ENCODE measurements at regions not wholly inside any gene's neighbourhood (a gene's known extent, or its start where the extent isn't known, plus 50 kb on each side); places are given as distances from the start of the nearest gene placed in this dataset.
A peak's percentile ranks its signal among the peaks of the same experiment; 100 is the strongest.

DNA sequence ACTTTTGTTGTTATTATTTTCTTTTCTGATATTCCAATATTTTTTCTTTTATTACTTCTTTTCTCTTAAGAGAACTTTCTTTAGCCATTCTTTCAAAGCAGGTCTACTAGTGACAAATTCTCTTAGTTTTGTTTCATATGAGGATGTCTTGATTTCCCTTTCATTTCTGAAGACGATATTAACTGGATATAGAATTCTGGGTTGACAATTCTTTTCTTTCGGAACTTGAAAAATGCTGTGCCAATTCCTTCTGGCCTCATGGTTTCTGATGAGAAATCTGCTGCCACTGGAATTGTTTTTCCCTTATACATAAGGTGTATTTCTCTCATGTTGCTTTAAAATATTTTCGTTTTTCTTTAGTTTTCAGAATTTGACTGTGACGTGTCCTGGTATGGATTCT, 97.0 kb upstream of the KIF5B start (continued):
- TF ChIP-seq, protein P1, sequence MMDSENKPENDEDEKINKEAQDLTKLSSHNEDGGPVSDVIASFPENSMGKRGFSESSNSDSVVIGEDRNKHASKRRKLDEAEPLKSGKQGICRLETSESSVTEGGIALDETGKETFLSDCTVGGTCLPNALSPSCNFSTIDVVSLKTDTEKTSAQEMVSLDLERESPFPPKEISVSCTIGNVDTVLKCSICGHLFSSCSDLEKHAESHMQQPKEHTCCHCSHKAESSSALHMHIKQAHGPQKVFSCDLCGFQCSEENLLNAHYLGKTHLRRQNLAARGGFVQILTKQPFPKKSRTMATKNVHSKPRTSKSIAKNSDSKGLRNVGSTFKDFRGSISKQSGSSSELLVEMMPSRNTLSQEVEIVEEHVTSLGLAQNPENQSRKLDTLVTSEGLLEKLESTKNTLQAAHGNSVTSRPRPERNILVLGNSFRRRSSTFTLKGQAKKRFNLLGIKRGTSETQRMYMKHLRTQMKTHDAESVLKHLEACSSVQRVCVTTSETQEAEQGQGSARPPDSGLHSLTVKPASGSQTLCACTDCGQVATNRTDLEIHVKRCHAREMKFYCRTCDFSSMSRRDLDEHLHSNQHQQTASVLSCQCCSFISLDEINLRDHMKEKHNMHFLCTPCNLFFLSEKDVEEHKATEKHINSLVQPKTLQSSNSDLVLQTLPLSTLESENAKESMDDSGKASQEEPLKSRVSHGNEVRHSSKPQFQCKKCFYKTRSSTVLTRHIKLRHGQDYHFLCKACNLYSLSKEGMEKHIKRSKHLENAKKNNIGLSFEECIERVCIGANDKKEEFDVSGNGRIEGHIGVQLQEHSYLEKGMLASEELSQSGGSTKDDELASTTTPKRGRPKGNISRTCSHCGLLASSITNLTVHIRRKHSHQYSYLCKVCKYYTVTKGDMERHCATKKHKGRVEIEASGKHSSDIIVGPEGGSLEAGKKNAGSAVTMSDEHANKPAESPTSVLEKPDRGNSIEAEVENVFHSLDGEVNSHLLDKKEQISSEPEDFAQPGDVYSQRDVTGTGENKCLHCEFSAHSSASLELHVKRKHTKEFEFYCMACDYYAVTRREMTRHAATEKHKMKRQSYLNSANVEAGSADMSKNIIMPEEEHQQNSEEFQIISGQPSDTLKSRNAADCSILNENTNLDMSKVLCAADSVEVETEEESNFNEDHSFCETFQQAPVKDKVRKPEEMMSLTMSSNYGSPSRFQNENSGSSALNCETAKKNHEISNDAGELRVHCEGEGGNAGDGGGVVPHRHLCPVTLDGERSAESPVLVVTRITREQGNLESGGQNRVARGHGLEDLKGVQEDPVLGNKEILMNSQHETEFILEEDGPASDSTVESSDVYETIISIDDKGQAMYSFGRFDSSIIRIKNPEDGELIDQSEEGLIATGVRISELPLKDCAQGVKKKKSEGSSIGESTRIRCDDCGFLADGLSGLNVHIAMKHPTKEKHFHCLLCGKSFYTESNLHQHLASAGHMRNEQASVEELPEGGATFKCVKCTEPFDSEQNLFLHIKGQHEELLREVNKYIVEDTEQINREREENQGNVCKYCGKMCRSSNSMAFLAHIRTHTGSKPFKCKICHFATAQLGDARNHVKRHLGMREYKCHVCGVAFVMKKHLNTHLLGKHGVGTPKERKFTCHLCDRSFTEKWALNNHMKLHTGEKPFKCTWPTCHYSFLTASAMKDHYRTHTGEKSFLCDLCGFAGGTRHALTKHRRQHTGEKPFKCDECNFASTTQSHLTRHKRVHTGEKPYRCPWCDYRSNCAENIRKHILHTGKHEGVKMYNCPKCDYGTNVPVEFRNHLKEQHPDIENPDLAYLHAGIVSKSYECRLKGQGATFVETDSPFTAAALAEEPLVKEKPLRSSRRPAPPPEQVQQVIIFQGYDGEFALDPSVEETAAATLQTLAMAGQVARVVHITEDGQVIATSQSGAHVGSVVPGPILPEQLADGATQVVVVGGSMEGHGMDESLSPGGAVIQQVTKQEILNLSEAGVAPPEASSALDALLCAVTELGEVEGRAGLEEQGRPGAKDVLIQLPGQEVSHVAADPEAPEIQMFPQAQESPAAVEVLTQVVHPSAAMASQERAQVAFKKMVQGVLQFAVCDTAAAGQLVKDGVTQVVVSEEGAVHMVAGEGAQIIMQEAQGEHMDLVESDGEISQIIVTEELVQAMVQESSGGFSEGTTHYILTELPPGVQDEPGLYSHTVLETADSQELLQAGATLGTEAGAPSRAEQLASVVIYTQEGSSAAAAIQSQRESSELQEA (IDR thresholded peaks at IDR 0.05; ENCODE audit: low read depth): no peak
- TF ChIP-seq LCOR (CRISPR knock-in tag; IDR thresholded peaks at IDR 0.05): no peak

DNA sequence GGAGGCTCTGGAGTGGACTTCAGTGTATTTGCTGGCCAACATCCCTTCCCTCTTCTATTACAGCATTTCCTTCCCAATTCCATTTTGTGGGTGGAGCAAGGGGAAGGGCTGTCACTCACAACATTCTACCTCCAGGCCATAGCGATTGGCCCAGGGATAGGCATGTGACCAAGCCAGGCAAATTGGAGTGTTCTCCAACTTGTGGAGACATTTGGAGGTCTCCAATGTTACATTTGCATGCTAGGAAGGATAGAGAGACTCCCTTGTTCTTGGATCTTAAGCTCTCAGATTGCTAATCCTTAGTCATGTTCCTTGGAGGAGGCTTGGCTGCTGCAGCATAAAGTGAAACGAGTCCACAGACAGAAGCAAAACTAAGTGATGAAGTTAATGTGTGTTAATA, 95.6 kb upstream of the KIF5B start:
- 41% methylated on average over 2 of the region's 2 CpGs for WGBS (ENCODE audit: insufficient coverage, low coverage, missing lambda C conversion rate)
- TF ChIP-seq, protein P2, sequence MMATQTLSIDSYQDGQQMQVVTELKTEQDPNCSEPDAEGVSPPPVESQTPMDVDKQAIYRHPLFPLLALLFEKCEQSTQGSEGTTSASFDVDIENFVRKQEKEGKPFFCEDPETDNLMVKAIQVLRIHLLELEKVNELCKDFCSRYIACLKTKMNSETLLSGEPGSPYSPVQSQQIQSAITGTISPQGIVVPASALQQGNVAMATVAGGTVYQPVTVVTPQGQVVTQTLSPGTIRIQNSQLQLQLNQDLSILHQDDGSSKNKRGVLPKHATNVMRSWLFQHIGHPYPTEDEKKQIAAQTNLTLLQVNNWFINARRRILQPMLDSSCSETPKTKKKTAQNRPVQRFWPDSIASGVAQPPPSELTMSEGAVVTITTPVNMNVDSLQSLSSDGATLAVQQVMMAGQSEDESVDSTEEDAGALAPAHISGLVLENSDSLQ (IDR thresholded peaks at IDR 0.05): peak; percentile 93
- TF ChIP-seq, protein P3, sequence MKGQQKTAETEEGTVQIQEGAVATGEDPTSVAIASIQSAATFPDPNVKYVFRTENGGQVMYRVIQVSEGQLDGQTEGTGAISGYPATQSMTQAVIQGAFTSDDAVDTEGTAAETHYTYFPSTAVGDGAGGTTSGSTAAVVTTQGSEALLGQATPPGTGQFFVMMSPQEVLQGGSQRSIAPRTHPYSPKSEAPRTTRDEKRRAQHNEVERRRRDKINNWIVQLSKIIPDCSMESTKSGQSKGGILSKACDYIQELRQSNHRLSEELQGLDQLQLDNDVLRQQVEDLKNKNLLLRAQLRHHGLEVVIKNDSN (CRISPR knock-in tag; IDR thresholded peaks at IDR 0.05): peak; percentile 55
- TF ChIP-seq, protein P4, sequence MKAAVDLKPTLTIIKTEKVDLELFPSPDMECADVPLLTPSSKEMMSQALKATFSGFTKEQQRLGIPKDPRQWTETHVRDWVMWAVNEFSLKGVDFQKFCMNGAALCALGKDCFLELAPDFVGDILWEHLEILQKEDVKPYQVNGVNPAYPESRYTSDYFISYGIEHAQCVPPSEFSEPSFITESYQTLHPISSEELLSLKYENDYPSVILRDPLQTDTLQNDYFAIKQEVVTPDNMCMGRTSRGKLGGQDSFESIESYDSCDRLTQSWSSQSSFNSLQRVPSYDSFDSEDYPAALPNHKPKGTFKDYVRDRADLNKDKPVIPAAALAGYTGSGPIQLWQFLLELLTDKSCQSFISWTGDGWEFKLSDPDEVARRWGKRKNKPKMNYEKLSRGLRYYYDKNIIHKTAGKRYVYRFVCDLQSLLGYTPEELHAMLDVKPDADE (conservative IDR thresholded peaks at IDR 0.05; ENCODE audit: control insufficient read depth, low read depth, low read length): no peak
- TF ChIP-seq RAD51 (IDR thresholded peaks at IDR 0.05; ENCODE audit: borderline replicate concordance, low read depth): peak; percentile 61

More for the DNA sequence above, 95.6 kb upstream of the KIF5B start:
- Histone ChIP-seq H3K4me2 (ENCODE audit: insufficient read depth, low read length) (no peak overlapping the region), H3K4me1 (replicated peaks in 1 of 2; ENCODE audit: control insufficient read depth in 2 of 2, insufficient read depth in 2 of 2, low read length in 2 of 2) (peaks cover 4 to 15% of the 10 kb centered on the region in 2 experiments), H3K36me3 (ENCODE audit: control insufficient read depth, insufficient read depth, low read length) (no peaks in the 10 kb centered on the region), H3K9me1 (ENCODE audit: control insufficient read depth, insufficient read depth, low read length) (no peaks in the 10 kb centered on the region), H3K4me3 (no peak overlapping the region), H3K9me3 (replicated peaks; ENCODE audit: control insufficient read depth, insufficient read depth, low read depth, low read length) (no peaks in the 10 kb centered on the region), H3K9ac (ENCODE audit: insufficient read depth in 1 of 2, low read depth in 2 of 2, low read length in 2 of 2) (no peak overlapping the region), H2AFZ (ENCODE audit: low read depth, low read length) (0 out of 2 replicates have a peak overlapping the region, but pooled peaks have one; percentile 11), H4K20me1 (replicated peaks; ENCODE audit: control insufficient read depth, insufficient read depth, low read length) (no peaks in the 10 kb centered on the region), H3K79me2 (ENCODE audit: control insufficient read depth, insufficient read depth, low read length) (no peaks in the 10 kb centered on the region), H3K27me3 (ENCODE audit: control insufficient read depth in 2 of 2, insufficient read depth in 2 of 2, low read length in 2 of 2) (peaks cover 3 to 6% of the 10 kb centered on the region in 2 experiments; a peak in 3 of 5 replicates), H3K27ac (ENCODE audit: extremely low read depth, low read depth, low read length) (no peak overlapping the region)
- DNase-seq (ENCODE audit: extremely low read depth in 1 of 4, low spot score in 3 of 4) (peak in 1 of 4 experiments; percentile 18), FAIRE-seq (no peak), ATAC-seq (peak; percentile 49; the same call in 1 of the 3 replicates)
- ChIA-PET POLR2A (no interaction called here), CTCF (ENCODE audit: low intra/inter-chr PET ratio) (no interaction called here)
- intact Hi-C loops (cut with micrococcal nuclease) (no loop called here), in situ Hi-C loops (cut with MboI) (no loop called here)
- BruUV-seq (replicated peaks): no TSS peak

Data from K562 (cell line).